ENCODE measurements at regions not wholly inside any gene's neighbourhood (a gene's known extent, or its start where the extent isn't known, plus 50 kb on each side); places are given as distances from the start of the nearest gene placed in this dataset.
A peak's percentile ranks its signal among the peaks of the same experiment; 100 is the strongest.

- no peak for DNase-seq
Observed at GRCh38 chr6:14644381-14644780, 526.8 kb downstream of the CD83 start.

GRCh38 chr6:14645221-14645620 lies 527.6 kb downstream of the CD83 start:
- no peak for DNase-seq

- DNase-seq: no peak
Observed at GRCh38 chr6:14645841-14646240, 528.3 kb downstream of the CD83 start.

- DNase-seq: no peak
Observed at GRCh38 chr6:14646371-14646770, 528.8 kb downstream of the CD83 start.

- no peak for DNase-seq
Observed at GRCh38 chr6:14647357-14647756, 529.8 kb downstream of the CD83 start.

- no peak for DNase-seq
Observed at GRCh38 chr6:14652536-14652935, 535.0 kb downstream of the CD83 start.

- DNase-seq: peak in 1 of 4 experiments; percentile 34
Observed at GRCh38 chr6:14655201-14656061, 537.9 kb downstream of the CD83 start.

- DNase-seq: peak; percentile 32 to 70 (median 52)
Observed at GRCh38 chr6:14656078-14656521, 538.5 kb downstream of the CD83 start.

- peak; percentile 11 to 66 (median 48) for DNase-seq
Observed at GRCh38 chr6:14656649-14657048, 539.1 kb downstream of the CD83 start.

GRCh38 chr6:14658030-14658429 lies 540.5 kb downstream of the CD83 start:
- DNase-seq: no peak

- DNase-seq: peak; percentile 71 to 84 (median 76)
Observed at GRCh38 chr6:14658886-14659561, 541.5 kb downstream of the CD83 start.

GRCh38 chr6:14659841-14660240 lies 542.3 kb downstream of the CD83 start:
- DNase-seq: no peak

- DNase-seq: peak; percentile 72 to 89 (median 80)
Observed at GRCh38 chr6:14660806-14661579, 543.4 kb downstream of the CD83 start.

- no peak for DNase-seq
Observed at GRCh38 chr6:14661691-14662090, 544.1 kb downstream of the CD83 start.

- peak in 1 of 4 experiments; percentile 8 for DNase-seq
Observed at GRCh38 chr6:14664112-14664601, 546.6 kb downstream of the CD83 start.

- DNase-seq: peak; percentile 42 to 68 (median 66)
Observed at GRCh38 chr6:14664621-14665315, 547.2 kb downstream of the CD83 start.

- DNase-seq: peak; percentile 95 to 99 (median 96)
Observed at GRCh38 chr6:14665827-14666724, 548.5 kb downstream of the CD83 start.

GRCh38 chr6:14670806-14671205 lies 553.2 kb downstream of the CD83 start:
- no peak for DNase-seq

GRCh38 chr6:14671261-14671681 lies 553.7 kb downstream of the CD83 start:
- peak in 2 of 4 experiments; percentile 13 for DNase-seq

- DNase-seq: no peak
Observed at GRCh38 chr6:14671937-14672336, 554.4 kb downstream of the CD83 start.

GRCh38 chr6:14673201-14673600 lies 555.6 kb downstream of the CD83 start:
- peak in 1 of 4 experiments; percentile 13 for DNase-seq
